ENCODE measurements at regions not wholly inside any gene's neighbourhood (a gene's known extent, or its start where the extent isn't known, plus 50 kb on each side); places are given as distances from the start of the nearest gene placed in this dataset.
A peak's percentile ranks its signal among the peaks of the same experiment; 100 is the strongest.

GRCh38 chr9:91004484-91004883 is 202.9 kb downstream of the SYK start:
- Histone ChIP-seq H3K4me3 (ENCODE audit: low read depth, low read length) (no peak overlapping the region), H3K27me3 (ENCODE audit: control insufficient read depth, insufficient read depth, low read length) (no peaks in the 10 kb centered on the region), H3K27ac (ENCODE audit: low read depth, low read length) (no peak overlapping the region), H3K9me3 (ENCODE audit: control insufficient read depth, insufficient read depth, low read length) (no peaks in the 10 kb centered on the region; the same call in 1 of the 2 replicates)
- ChIA-PET CTCF (no interaction called here), POLR2A (no interaction called here)
- TF ChIP-seq CTCF (IDR thresholded peaks at IDR 0.05; ENCODE audit: low read depth, low read length): peak; percentile 29
- DNase-seq (ENCODE audit: low read depth, low spot score): no peak

GRCh38 chr9:91004992-91005391 is 203.4 kb downstream of the SYK start:
- Histone ChIP-seq H3K27ac (ENCODE audit: low read depth, low read length) (no peak overlapping the region), H3K27me3 (ENCODE audit: control insufficient read depth, insufficient read depth, low read length) (no peaks in the 10 kb centered on the region), H3K9me3 (ENCODE audit: control insufficient read depth, insufficient read depth, low read length) (no peaks in the 10 kb centered on the region; the same call in 1 of the 2 replicates), H3K4me3 (ENCODE audit: low read depth, low read length) (no peak overlapping the region)
- ChIA-PET CTCF (no interaction called here), POLR2A (no interaction called here)
- no peak for TF ChIP-seq CTCF (IDR thresholded peaks at IDR 0.05; ENCODE audit: low read depth, low read length)
- no peak for DNase-seq (ENCODE audit: low read depth, low spot score)

GRCh38 chr9:91006046-91006445 is 204.4 kb downstream of the SYK start:
- Histone ChIP-seq H3K27me3 (ENCODE audit: control insufficient read depth, insufficient read depth, low read length) (no peaks in the 10 kb centered on the region), H3K27ac (ENCODE audit: low read depth, low read length) (no peak overlapping the region), H3K4me3 (ENCODE audit: low read depth, low read length) (no peak overlapping the region), H3K9me3 (ENCODE audit: control insufficient read depth, insufficient read depth, low read length) (no peaks in the 10 kb centered on the region; the same call in 1 of the 2 replicates)
- no peak for TF ChIP-seq CTCF (IDR thresholded peaks at IDR 0.05; ENCODE audit: low read depth, low read length)
- CTCF ChIA-PET: no interaction called here
- POLR2A ChIA-PET: no interaction called here
- no peak for DNase-seq (ENCODE audit: low read depth, low spot score)

- no peak for DNase-seq (ENCODE audit: low read depth, low spot score)
- TF ChIP-seq CTCF (IDR thresholded peaks at IDR 0.05; ENCODE audit: low read depth, low read length): no peak
- CTCF ChIA-PET: no interaction called here
Observed at GRCh38 chr9:91008568-91008967, 206.9 kb downstream of the SYK start.

GRCh38 chr9:91011891-91012290 is 210.3 kb downstream of the SYK start:
- H3K27me3 ChIP-seq (ENCODE audit: control insufficient read depth, insufficient read depth, low read length): no peaks in the 10 kb centered on the region
- ChIA-PET POLR2A (no interaction called here), CTCF (interaction anchor here (0.8 to 1.5 kb wide), 2 partner anchors 96 to 715 kb away, joined by 3 read pairs; no protein-coding TSS in a partner anchor)
- no peak for DNase-seq (ENCODE audit: low read depth, low spot score)
- no peak overlapping the region for H3K27ac ChIP-seq (ENCODE audit: low read depth, low read length)
- no peak for TF ChIP-seq CTCF (IDR thresholded peaks at IDR 0.05; ENCODE audit: low read depth, low read length)
- peaks cover 4% of the 10 kb centered on the region for H3K9me3 ChIP-seq (ENCODE audit: control insufficient read depth, insufficient read depth, low read length)
- no peak overlapping the region for H3K4me3 ChIP-seq (ENCODE audit: low read depth, low read length)

More at GRCh38 chr9:91008568-91008967, 206.9 kb downstream of the SYK start:
- Histone ChIP-seq H3K4me3 (ENCODE audit: low read depth, low read length) (no peak overlapping the region), H3K9me3 (ENCODE audit: control insufficient read depth, insufficient read depth, low read length) (peaks cover 4% of the 10 kb centered on the region), H3K27me3 (ENCODE audit: control insufficient read depth, insufficient read depth, low read length) (no peaks in the 10 kb centered on the region), H3K27ac (ENCODE audit: low read depth, low read length) (no peak overlapping the region)
- POLR2A ChIA-PET: no interaction called here

Data from AG04450 (cell line).